H9 (cell line): ENCODE measurements at regions not wholly inside any gene's neighbourhood (a gene's known extent, or its start where the extent isn't known, plus 50 kb on each side); places are given as distances from the start of the nearest gene placed in this dataset.

Experiments used
- DNase-seq: peaks from one replicate; pipeline ENCODE4 v3.0.0-alpha.2; 2017
- H2AFZ ChIP-seq: one replicate; pipeline ENCODE4 v1.6.1; 2013; ENCODE audit warnings: mild to moderate bottlenecking, low read length, control low read depth, moderate library complexity
- H2AK5ac ChIP-seq: 2 replicates; pipeline ENCODE4 v1.6.1; 2013; ENCODE audit warnings: low read length, control low read depth, mixed read lengths; ENCODE audit not compliant: insufficient read length
- H2BK120ac ChIP-seq: one replicate; pipeline ENCODE4 v1.6.1; 2013; ENCODE audit warnings: low read depth, mild to moderate bottlenecking, low read length, control low read depth, inconsistent platforms; ENCODE audit not compliant: poor library complexity, severe bottlenecking
- H2BK12ac ChIP-seq: 2 replicates; pipeline ENCODE4 v1.6.1; 2013; ENCODE audit warnings: low read length, control low read depth, mixed read lengths, low read depth; ENCODE audit not compliant: insufficient read length
- H2BK15ac ChIP-seq: 2 replicates; pipeline ENCODE4 v1.6.1; 2013; ENCODE audit warnings: low read depth, low read length, control low read depth
- H2BK20ac ChIP-seq: one replicate; pipeline ENCODE4 v1.6.1; 2013; ENCODE audit warnings: low read depth, mild to moderate bottlenecking, low read length, control low read depth, inconsistent platforms; ENCODE audit not compliant: poor library complexity, severe bottlenecking
- H2BK5ac ChIP-seq: 2 replicates; pipeline ENCODE4 v1.6.1; 2013; ENCODE audit warnings: low read length, control low read depth, mixed read lengths; ENCODE audit not compliant: insufficient read length
- H3K14ac ChIP-seq: 2 replicates; pipeline ENCODE4 v1.6.1; 2013; ENCODE audit warnings: low read length, control low read depth; ENCODE audit not compliant: insufficient read depth
- H3K18ac ChIP-seq: 2 replicates; pipeline ENCODE4 v1.6.1; 2013; ENCODE audit warnings: low read depth, mild to moderate bottlenecking, mixed read lengths, low read length, control low read depth; ENCODE audit not compliant: insufficient read length
- H3K23ac ChIP-seq: 2 replicates; pipeline ENCODE4 v1.6.1; 2013; ENCODE audit warnings: low read length, control low read depth, mixed read lengths, low read depth; ENCODE audit not compliant: insufficient read length
- H3K23me2 ChIP-seq: 2 replicates; pipeline ENCODE4 v1.6.1; 2013; ENCODE audit warnings: low read depth, mild to moderate bottlenecking, mixed read lengths, low read length, control low read depth; ENCODE audit not compliant: insufficient read length, poor library complexity, severe bottlenecking
- H3K27ac ChIP-seq: 2 replicates; pipeline ENCODE4 v1.5.1; 2013; ENCODE audit warnings: low read length, control low read depth, mixed read lengths, low read depth; ENCODE audit not compliant: insufficient read length
- H3K27me3 ChIP-seq: 2 replicates; pipeline ENCODE4 v1.6.1; 2013; ENCODE audit warnings: low read length, control low read depth, inconsistent platforms; ENCODE audit not compliant: insufficient read depth
- H3K4ac ChIP-seq: 2 replicates; pipeline ENCODE4 v1.6.1; 2013; ENCODE audit warnings: low read depth, mild to moderate bottlenecking, control low read depth, inconsistent platforms, low read length, moderate library complexity
- H3K4me1 ChIP-seq: 2 replicates; pipeline ENCODE4 v1.6.1; 2013; ENCODE audit warnings: low read length, control low read depth, inconsistent platforms; ENCODE audit not compliant: insufficient read depth
- H3K4me2 ChIP-seq: 2 replicates; pipeline ENCODE4 v1.6.1; 2013; ENCODE audit warnings: low read length, control low read depth, mixed read lengths; ENCODE audit not compliant: insufficient read length, insufficient read depth
- H3K56ac ChIP-seq: 2 replicates; pipeline ENCODE4 v1.6.1; 2013; ENCODE audit warnings: low read depth, mild to moderate bottlenecking, mixed read lengths, low read length, control low read depth; ENCODE audit not compliant: insufficient read length
- H3K79me1 ChIP-seq: 2 replicates; pipeline ENCODE4 v1.6.1; 2013; ENCODE audit warnings: low read depth, mild to moderate bottlenecking, moderate library complexity, low read length, control low read depth, inconsistent platforms; ENCODE audit not compliant: insufficient read depth, poor library complexity, severe bottlenecking
- H3K79me2 ChIP-seq: 2 replicates; pipeline ENCODE4 v1.6.1; 2013; ENCODE audit warnings: low read length, control low read depth, inconsistent platforms; ENCODE audit not compliant: insufficient read depth
- H3K9ac ChIP-seq: 2 replicates; pipeline ENCODE4 v1.6.1; 2013; ENCODE audit warnings: low read length, control low read depth, mixed read lengths; ENCODE audit not compliant: insufficient read length; ENCODE audit errors: extremely low read depth
- H3K9me3 ChIP-seq: one replicate; pipeline ENCODE4 v1.6.1; 2013; ENCODE audit warnings: low read depth, low read length, inconsistent platforms; ENCODE audit not compliant: control insufficient read depth
- H3T11ph ChIP-seq: one replicate; pipeline ENCODE4 v1.6.1; 2013; ENCODE audit warnings: mild to moderate bottlenecking, low read length, control low read depth, inconsistent platforms
- H4K20me1 ChIP-seq: one replicate; pipeline ENCODE4 v1.6.1; 2013; ENCODE audit not compliant: control insufficient read depth, insufficient read length, insufficient read depth
- H4K5ac ChIP-seq: 2 replicates; pipeline ENCODE4 v1.6.1; 2013; ENCODE audit warnings: low read depth, mild to moderate bottlenecking, mixed read lengths, low read length, control low read depth; ENCODE audit not compliant: insufficient read length
- H4K8ac ChIP-seq: replicated peaks from 2 replicates; pipeline ENCODE4 v1.6.1; 2013; ENCODE audit warnings: low read length, control low read depth, mixed read lengths, low read depth; ENCODE audit not compliant: insufficient read length
- H4K91ac ChIP-seq: 2 replicates; pipeline ENCODE4 v1.6.1; 2013; ENCODE audit warnings: low read depth, mild to moderate bottlenecking, moderate library complexity, mixed read lengths, low read length, control low read depth; ENCODE audit not compliant: insufficient read length
- H3K27ac Mint-ChIP-seq, 3 experiments: 2 replicates in 2 of 3; 3 replicates in 1 of 3; pipeline ENCODE4 v1.8.0; 2020 to 2021; ENCODE audit warnings: mixed read lengths in 3 of 3, mild to moderate bottlenecking in 1 of 3, moderate library complexity in 1 of 3
- H3K27me3 Mint-ChIP-seq: 2 replicates; pipeline ENCODE4 v1.8.0; 2021; ENCODE audit warnings: low read depth, mild to moderate bottlenecking, moderate library complexity, mixed read lengths
- H3K36me3 Mint-ChIP-seq, 3 experiments: 2 replicates in 2 of 3; 3 replicates in 1 of 3; pipeline ENCODE4 v1.8.0; 2020 to 2021; ENCODE audit warnings: low read depth in 3 of 3, mixed read lengths in 3 of 3; ENCODE audit not compliant: insufficient read depth in 1 of 3
- H3K4me1 Mint-ChIP-seq, 2 experiments: 2 replicates each; pipeline ENCODE4 v1.8.0; 2020; ENCODE audit warnings: mixed read lengths in 2 of 2
- H3K4me3 Mint-ChIP-seq, 2 experiments: 2 replicates in 1 of 2; 3 replicates in 1 of 2; pipeline ENCODE4 v1.8.0; 2020 to 2021; ENCODE audit warnings: mild to moderate bottlenecking in 2 of 2, mixed read lengths in 2 of 2, moderate library complexity in 1 of 2
- H3K9me3 Mint-ChIP-seq, 2 experiments: 2 replicates in 1 of 2; 3 replicates in 1 of 2; pipeline ENCODE4 v1.8.0; 2020; ENCODE audit warnings: mild to moderate bottlenecking in 2 of 2, mixed read lengths in 2 of 2, moderate library complexity in 1 of 2
- CTCF ChIP-seq: fragments of 200-600 bp; sonication (generic); conservative IDR thresholded peaks from 3 replicates; pipeline ENCODE4 v1.8.0; 2021; ENCODE audit warnings: antibody characterized with exemption, mild to moderate bottlenecking
- WGBS: extraction: QIAGEN DNeasy Blood & Tissue Kit; methylation state at CpG from one replicate; pipeline ENCODE4 v1.1.7; 2013; ENCODE audit warnings: missing lambda C conversion rate, low lambda C conversion rate, mixed read lengths; ENCODE audit not compliant: insufficient read length; ENCODE audit errors: extremely low coverage; 5-methylcytosine and 5-hydroxymethylcytosine counted together

- H3K79me1 ChIP-seq, result no peaks in the 10 kb centered on the region
- H4K91ac ChIP-seq, result no peak overlapping the region
- no peak overlapping the region for H2BK120ac ChIP-seq
- H2BK20ac ChIP-seq, result no peak overlapping the region
- H4K5ac ChIP-seq, result no peak overlapping the region
- no peak overlapping the region for H3K4me3 Mint-ChIP-seq
- DNase-seq, result no peak
- no peak overlapping the region for H2BK12ac ChIP-seq
- H3K14ac ChIP-seq, result no peak overlapping the region
- peaks cover 17% of the 10 kb centered on the region in 2 experiments for H3K4me1 Mint-ChIP-seq
- no peaks in the 10 kb centered on the region for H3K9me3 ChIP-seq
- peaks cover 14 to 21% of the 10 kb centered on the region in 2 experiments for H3K9me3 Mint-ChIP-seq
- no peak overlapping the region for H3T11ph ChIP-seq
- no peak overlapping the region for H3K9ac ChIP-seq
- no peaks in the 10 kb centered on the region for H3K79me2 ChIP-seq
- H3K56ac ChIP-seq, result no peak overlapping the region
- H3K23me2 ChIP-seq, result no peaks in the 10 kb centered on the region
- H2BK15ac ChIP-seq, result no peak overlapping the region
- WGBS, result no CpG with 5 or more reads among the region's 1 CpG
- peaks cover 6% of the 10 kb centered on the region; the same call in 1 of the 2 replicates for H3K4me1 ChIP-seq
- H2AK5ac ChIP-seq, result no peak overlapping the region
- no peak for TF ChIP-seq CTCF
- H3K27ac ChIP-seq, result no peak overlapping the region
- no peak overlapping the region for H3K18ac ChIP-seq
- no peak overlapping the region for H2AFZ ChIP-seq
- no peak overlapping the region for H3K27ac Mint-ChIP-seq
- H2BK5ac ChIP-seq, result no peak overlapping the region
- no peak overlapping the region for H4K8ac ChIP-seq
- no peaks in the 10 kb centered on the region for H3K27me3 ChIP-seq
- H3K4ac ChIP-seq, result no peak overlapping the region
- no peaks in the 10 kb centered on the region for H4K20me1 ChIP-seq
- no peak overlapping the region for H3K23ac ChIP-seq
- H3K36me3 Mint-ChIP-seq, result peaks cover 1 to 24% (median 6%) of the 10 kb centered on the region in 3 experiments; a peak in 5 of 7 replicates
- no peaks in the 10 kb centered on the region for H3K27me3 Mint-ChIP-seq
- H3K4me2 ChIP-seq, result no peak overlapping the region
Observed at GRCh38 chr3:8343058-8343457, 158.6 kb upstream of the LMCD1 start.
